RPMI8226 (cell line): ENCODE measurements at regions not wholly inside any gene's neighbourhood (a gene's known extent, or its start where the extent isn't known, plus 50 kb on each side); places are given as distances from the start of the nearest gene placed in this dataset.

Experiments used
- DNase-seq: peaks from one replicate; pipeline ENCODE4 v3.0.0-alpha.2; 2015

- no peak for DNase-seq
Observed at GRCh38 chr17:33352526-33352925, 59.4 kb upstream of the ASIC2 start.

GRCh38 chr17:33356266-33356665 is 63.2 kb upstream of the ASIC2 start:
- DNase-seq: no peak

GRCh38 chr17:33363475-33363874 is 70.4 kb upstream of the ASIC2 start:
- no peak for DNase-seq

GRCh38 chr17:33366960-33367359 is 73.9 kb upstream of the ASIC2 start:
- DNase-seq: no peak

DNA sequence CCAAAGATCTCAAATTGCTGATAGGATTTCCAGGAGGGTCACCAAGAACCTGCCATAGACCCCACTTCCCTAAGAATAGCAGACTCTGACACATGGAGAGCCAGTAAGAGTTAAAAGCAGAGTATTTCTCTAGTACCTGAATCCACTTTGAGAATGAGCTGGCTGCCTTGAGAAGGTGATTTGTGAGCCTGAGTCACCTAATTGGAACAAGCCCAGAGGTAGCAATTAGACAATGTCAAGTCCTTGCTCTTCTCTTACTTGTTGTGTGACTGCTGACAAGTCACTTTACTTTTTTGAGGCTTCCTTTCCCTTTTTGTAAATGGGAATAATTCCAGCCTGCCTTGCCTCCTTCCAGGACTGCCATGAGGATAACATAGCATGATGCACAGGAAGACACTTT is 76.1 kb upstream of the ASIC2 start:
- DNase-seq: no peak

GRCh38 chr17:33369876-33370275 is 76.8 kb upstream of the ASIC2 start:
- DNase-seq: no peak

GRCh38 chr17:33370401-33370800 is 77.3 kb upstream of the ASIC2 start:
- no peak for DNase-seq

DNA sequence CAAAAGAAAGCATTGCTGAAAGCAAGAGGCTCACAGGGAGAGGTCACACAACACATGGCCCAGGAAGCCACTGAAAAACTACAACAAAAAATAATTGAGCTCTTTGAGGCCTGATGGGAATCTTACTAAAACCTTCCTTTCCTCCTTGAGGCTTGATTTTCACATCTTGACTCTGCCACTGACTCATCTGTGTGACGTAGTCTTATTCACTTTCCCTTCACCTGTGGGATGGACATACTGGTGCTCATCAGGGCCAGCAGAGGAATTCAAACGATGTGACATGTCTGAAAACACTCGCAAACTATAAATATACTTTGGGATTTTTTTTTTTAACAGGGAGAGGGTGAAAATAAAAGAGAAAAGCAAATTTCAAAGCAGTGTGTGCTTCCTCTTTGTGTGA is 78.3 kb upstream of the ASIC2 start:
- no peak for DNase-seq

DNA sequence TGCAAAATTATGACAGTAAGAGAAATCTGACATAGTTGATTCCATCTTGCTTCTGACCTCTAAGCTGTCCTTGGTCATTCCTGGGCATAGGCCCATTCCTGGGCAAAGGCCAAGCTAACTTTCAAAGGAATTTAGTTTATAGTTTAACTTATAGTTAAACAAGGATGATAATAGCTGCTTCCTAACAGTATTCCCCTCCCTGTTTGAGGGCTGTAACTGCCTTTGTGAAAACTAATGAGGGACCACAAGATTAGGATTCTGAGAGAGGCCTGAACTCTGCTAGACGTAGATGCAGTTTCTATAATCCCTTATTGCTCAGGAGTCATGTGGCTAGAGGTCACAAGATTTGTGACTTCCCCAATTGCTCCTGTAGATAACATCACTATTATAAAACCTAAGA is 80.2 kb upstream of the ASIC2 start:
- DNase-seq: no peak

GRCh38 chr17:33375103-33375502 is 82.0 kb upstream of the ASIC2 start:
- no peak for DNase-seq

GRCh38 chr17:33375783-33376182 is 82.7 kb upstream of the ASIC2 start:
- no peak for DNase-seq

GRCh38 chr17:33377837-33378595 is 84.9 kb upstream of the ASIC2 start:
- DNase-seq: no peak

DNA sequence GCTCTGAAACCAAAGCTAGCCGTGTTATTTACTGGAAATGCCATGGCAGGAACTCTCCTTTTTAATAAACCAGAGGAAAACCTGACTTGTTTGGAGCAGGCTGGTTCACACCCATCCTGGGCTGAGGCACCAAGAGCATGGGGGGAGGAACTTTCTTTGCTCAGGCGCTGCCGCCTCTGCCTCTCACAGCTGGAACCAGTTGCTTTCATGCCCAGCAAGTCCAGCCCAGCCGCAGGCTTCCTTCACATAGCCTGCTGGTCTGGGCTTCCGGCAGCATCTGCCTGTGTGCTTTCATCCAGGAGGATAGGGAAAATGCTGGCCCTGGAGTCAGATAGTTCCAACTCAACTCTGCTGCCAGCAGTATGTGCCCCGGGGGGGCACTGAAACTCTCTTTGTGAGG is 88.1 kb upstream of the ASIC2 start:
- DNase-seq: no peak

DNA sequence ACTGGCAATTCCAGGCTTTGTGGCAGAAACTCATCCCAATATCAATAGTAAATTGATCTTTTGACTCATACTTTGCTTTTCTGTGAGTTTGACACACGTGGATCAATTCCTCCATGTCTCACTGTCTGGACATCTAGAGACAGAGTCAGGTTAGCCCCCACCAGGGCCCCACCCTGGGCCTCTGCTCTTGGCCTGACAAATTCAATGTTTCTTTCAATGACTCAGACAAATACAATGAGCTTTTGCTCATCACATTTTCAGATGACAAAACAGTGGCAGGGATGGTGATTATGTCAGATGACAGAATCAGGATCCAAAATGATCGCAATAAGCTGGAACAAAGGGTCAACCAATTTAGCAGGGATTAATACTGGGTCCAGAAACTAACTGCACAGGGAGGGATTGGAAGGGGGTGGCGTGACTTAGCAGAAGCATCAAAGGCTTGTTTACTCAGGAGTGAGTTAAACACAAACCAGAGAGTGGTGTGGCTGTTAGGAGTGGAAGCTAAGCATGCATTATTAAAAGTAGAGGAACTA is 90.5 kb upstream of the ASIC2 start:
- no peak for DNase-seq

DNA sequence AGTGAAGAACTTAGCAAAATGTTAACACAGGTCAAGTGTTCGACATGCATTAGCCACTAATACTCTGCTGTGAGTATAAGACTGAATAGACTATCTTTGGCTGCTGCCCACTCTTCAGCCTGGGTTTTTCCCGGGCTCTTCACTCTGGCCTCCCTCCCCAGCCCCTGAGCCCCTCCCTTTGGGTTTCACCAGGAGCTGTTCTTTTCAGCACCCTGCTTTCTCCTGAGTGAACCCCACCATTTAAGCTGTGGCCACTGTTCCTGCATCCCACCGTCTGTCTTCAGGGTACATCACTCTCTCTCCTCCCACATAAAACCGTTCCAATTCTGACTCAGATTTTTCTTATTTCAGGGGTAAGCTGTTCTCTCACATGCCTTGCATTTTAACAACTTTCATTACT is 92.0 kb upstream of the ASIC2 start:
- DNase-seq: no peak

DNA sequence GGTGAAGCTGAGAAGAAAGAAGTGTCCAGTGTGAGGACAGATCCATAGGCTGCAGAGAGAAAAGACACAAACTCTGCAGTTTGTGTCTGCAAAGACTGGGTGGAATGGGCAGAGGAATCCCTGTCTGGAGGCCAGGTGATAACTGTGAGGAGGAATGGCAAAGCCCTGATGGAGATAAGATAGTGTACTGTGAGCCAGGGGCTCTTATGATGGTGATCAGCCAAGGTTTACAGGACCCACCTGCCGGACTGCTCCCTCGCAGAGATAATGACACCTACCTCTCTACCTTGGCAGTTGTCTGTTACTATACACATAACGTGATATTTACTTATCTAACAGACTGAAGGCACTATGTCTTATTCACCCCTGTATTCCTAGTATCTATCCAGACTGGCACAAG is 92.6 kb upstream of the ASIC2 start:
- DNase-seq: no peak

GRCh38 chr17:33387406-33387805 is 94.3 kb upstream of the ASIC2 start:
- no peak for DNase-seq

- DNase-seq: no peak
Observed at GRCh38 chr17:33389504-33390135, 96.5 kb upstream of the ASIC2 start.

- DNase-seq: no peak
Observed at GRCh38 chr17:33390479-33391176, 97.5 kb upstream of the ASIC2 start.

DNA sequence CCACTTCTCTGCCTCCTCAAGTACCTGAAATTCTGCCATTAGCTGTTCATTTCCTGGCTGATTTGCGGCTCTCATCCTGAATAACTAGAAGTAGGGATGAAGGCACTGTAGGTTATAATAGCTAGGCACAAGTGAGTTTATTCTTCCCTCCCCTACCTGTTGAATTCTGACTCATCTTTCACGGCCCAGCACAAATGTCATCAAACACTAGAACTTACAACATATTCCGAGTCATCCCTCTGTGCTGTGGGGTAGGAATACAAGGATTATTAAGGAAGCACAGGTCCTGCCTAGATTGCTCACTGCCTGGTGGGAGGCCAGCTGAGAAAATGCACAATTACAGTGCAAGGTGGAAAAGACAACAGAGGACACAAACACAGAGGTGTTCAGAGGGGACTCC is 103.7 kb upstream of the ASIC2 start:
- DNase-seq: no peak

GRCh38 chr17:33398386-33398785 is 105.3 kb upstream of the ASIC2 start:
- no peak for DNase-seq

DNA sequence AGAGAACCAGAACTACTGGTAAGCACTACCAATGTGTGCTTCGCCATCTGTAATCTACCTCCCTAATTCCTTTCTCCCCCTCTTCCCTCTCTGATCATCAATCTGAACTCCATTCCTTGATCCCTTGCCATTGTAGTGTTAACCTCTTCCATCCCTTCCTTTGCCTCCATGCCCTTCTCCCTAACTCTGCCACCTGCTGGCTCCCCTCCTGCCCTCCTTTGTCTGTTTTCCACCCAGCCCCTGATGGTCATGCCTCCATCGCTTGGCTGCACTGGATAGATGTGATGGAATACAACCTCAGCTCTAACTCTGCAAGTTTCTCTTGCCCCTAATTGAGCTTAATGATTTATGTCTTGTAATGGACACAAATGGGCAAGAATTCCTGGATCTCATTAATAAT is 108.2 kb upstream of the ASIC2 start:
- DNase-seq: no peak

DNA sequence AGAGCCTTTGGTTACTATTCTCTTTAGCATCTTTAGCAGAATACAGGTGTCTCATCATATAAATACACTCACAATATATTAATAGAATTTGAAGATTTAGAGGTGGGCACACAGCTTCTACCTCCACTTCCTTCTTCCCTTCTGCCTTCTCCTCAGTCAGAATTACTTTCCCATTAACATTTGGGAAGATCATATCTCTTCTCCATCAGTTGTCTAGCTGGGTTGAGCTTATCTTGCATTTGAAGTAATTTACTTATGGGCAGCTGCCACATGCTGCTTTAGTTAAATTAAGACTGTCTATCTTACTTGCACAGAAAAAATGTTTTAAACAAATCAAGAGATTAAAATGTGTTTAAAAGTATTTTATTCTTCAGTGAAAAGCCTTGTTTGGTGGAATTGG is 110.1 kb upstream of the ASIC2 start:
- no peak for DNase-seq
